ENCODE measurements at regions not wholly inside any gene's neighbourhood (a gene's known extent, or its start where the extent isn't known, plus 50 kb on each side); places are given as distances from the start of the nearest gene placed in this dataset.

- Histone ChIP-seq H3K27me3 (replicated peaks; ENCODE audit: insufficient read depth, low read length) (no peaks in the 10 kb centered on the region), H3K27ac (ENCODE audit: low read length) (no peak overlapping the region), H4K20me1 (ENCODE audit: insufficient read depth, low read length) (no peaks in the 10 kb centered on the region), H3K9ac (ENCODE audit: low read length) (no peak overlapping the region), H3K4me1 (ENCODE audit: low read length) (no peaks in the 10 kb centered on the region), H3K4me3 (ENCODE audit: low read length) (no peak overlapping the region), H3K4me2 (ENCODE audit: low read depth, low read length) (no peak overlapping the region), H3K9me3 (replicated peaks; ENCODE audit: insufficient read depth, low read length) (no peaks in the 10 kb centered on the region), H3F3A (ENCODE audit: insufficient read depth, low read length) (no peaks in the 10 kb centered on the region), H3K36me3 (replicated peaks; ENCODE audit: insufficient read depth, low read length) (no peaks in the 10 kb centered on the region), H2AFZ (ENCODE audit: low read length) (no peak overlapping the region), H3K79me2 (ENCODE audit: low read length) (no peaks in the 10 kb centered on the region), H3K9me2 (replicated peaks; ENCODE audit: insufficient read depth, low read length) (no peaks in the 10 kb centered on the region)
- TF ChIP-seq CTCF (IDR thresholded peaks at IDR 0.05; ENCODE audit: low read length) (no peak), EZH2 (optimal IDR thresholded peaks at IDR 0.05; ENCODE audit: low read depth, low read length) (no peak), EZH2phosphoT487 (IDR thresholded peaks at IDR 0.05; ENCODE audit: low read length) (no peak)
- DNase-seq, result no peak
These were observed 101.9 kb upstream of the S1PR3 start for GRCh38 chr9:88889386-88889785.

DNA sequence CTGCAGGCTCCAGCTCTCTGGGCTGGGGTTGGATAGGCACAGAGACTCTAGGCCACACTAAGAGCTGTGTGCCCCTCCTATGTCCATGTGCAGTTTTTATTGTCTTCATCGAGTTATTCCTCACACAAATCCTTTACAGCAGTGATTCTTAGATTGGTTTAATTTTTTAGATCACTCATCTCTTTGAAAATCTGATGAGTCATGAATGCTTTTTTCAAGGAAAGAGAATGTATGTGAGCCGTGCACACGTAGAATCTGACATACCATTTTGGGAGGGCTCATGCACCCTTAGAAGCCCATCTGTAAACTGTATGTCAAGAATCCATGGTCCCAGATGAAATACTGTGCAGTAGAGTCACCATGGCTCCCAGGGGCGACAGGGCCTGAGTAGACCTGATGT lies 100.7 kb upstream of the S1PR3 start:
- Histone ChIP-seq H3K9ac (ENCODE audit: low read length) (no peak overlapping the region), H4K20me1 (ENCODE audit: insufficient read depth, low read length) (no peaks in the 10 kb centered on the region), H3K4me1 (ENCODE audit: low read length) (no peaks in the 10 kb centered on the region), H3K36me3 (replicated peaks; ENCODE audit: insufficient read depth, low read length) (no peaks in the 10 kb centered on the region), H3F3A (ENCODE audit: insufficient read depth, low read length) (no peaks in the 10 kb centered on the region), H3K9me2 (replicated peaks; ENCODE audit: insufficient read depth, low read length) (no peaks in the 10 kb centered on the region), H3K79me2 (ENCODE audit: low read length) (no peaks in the 10 kb centered on the region), H3K27ac (ENCODE audit: low read length) (no peak overlapping the region), H2AFZ (ENCODE audit: low read length) (no peak overlapping the region), H3K9me3 (replicated peaks; ENCODE audit: insufficient read depth, low read length) (no peaks in the 10 kb centered on the region), H3K4me2 (ENCODE audit: low read depth, low read length) (no peak overlapping the region), H3K4me3 (ENCODE audit: low read length) (no peak overlapping the region), H3K27me3 (replicated peaks; ENCODE audit: insufficient read depth, low read length) (no peaks in the 10 kb centered on the region)
- TF ChIP-seq EZH2 (optimal IDR thresholded peaks at IDR 0.05; ENCODE audit: low read depth, low read length) (no peak), EZH2phosphoT487 (IDR thresholded peaks at IDR 0.05; ENCODE audit: low read length) (no peak), CTCF (IDR thresholded peaks at IDR 0.05; ENCODE audit: low read length) (no peak)
- DNase-seq, result no peak

DNA sequence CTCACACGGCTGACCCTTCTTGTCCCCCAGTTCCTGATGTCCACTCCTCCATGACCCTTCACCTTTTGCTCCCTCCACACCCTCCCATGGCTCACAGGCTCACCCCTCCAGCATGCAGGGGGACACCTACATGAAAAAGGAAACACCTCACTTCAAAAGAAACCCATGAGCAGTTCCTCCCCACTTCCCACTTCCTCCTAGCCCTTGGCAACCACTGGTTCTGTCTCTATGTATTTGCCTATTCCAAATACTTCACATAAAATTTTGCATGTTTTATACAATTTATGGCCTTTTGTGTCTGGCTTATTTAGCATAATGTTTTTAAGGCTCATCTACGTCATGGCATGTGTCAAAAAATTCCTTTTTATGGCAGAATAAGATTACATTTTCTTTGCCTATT lies 100.2 kb upstream of the S1PR3 start:
- Histone ChIP-seq H3F3A (ENCODE audit: insufficient read depth, low read length) (no peaks in the 10 kb centered on the region), H2AFZ (ENCODE audit: low read length) (no peak overlapping the region), H3K9ac (ENCODE audit: low read length) (no peak overlapping the region), H3K36me3 (replicated peaks; ENCODE audit: insufficient read depth, low read length) (no peaks in the 10 kb centered on the region), H3K27me3 (replicated peaks; ENCODE audit: insufficient read depth, low read length) (no peaks in the 10 kb centered on the region), H3K9me3 (replicated peaks; ENCODE audit: insufficient read depth, low read length) (no peaks in the 10 kb centered on the region), H4K20me1 (ENCODE audit: insufficient read depth, low read length) (no peaks in the 10 kb centered on the region), H3K27ac (ENCODE audit: low read length) (no peak overlapping the region), H3K9me2 (replicated peaks; ENCODE audit: insufficient read depth, low read length) (no peaks in the 10 kb centered on the region), H3K4me1 (ENCODE audit: low read length) (no peaks in the 10 kb centered on the region), H3K4me3 (ENCODE audit: low read length) (no peak overlapping the region), H3K4me2 (ENCODE audit: low read depth, low read length) (no peak overlapping the region), H3K79me2 (ENCODE audit: low read length) (no peaks in the 10 kb centered on the region)
- TF ChIP-seq CTCF (IDR thresholded peaks at IDR 0.05; ENCODE audit: low read length) (no peak), EZH2 (optimal IDR thresholded peaks at IDR 0.05; ENCODE audit: low read depth, low read length) (no peak), EZH2phosphoT487 (IDR thresholded peaks at IDR 0.05; ENCODE audit: low read length) (no peak)
- no peak for DNase-seq
